ENCODE measurements at regions not wholly inside any gene's neighbourhood (a gene's known extent, or its start where the extent isn't known, plus 50 kb on each side); places are given as distances from the start of the nearest gene placed in this dataset.

DNA sequence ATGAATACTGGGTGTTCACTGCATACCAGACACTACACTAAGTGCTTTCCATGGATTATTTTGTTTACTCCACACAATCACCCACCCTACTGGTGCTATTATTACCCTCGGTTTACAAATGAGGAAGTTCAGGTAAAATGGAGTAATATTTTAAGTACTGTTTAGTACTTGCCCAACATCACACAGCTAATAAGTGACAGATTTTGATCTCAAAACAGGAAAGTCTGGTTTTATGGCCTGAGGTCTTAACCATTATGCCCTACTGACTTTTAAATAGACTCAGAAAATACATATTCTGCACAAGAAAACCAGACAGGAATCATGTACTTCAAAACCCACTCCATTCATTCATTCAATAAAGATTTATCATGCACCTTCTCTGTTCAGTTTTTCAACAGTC, 431.0 kb upstream of the TLE4 start:
- H3K4me3 ChIP-seq (ENCODE audit: low read length): no peak overlapping the region
- WGBS: 72% methylated on average over 1 of the region's 1 CpG
- no peaks in the 10 kb centered on the region for H3K27me3 ChIP-seq (ENCODE audit: control insufficient read depth, insufficient read depth)
- intact Hi-C loops (cut with DNase I): no loop called here
- no peaks in the 10 kb centered on the region for H3K4me1 ChIP-seq (ENCODE audit: control insufficient read depth, insufficient read depth, low read length)
- H3K9me3 ChIP-seq (ENCODE audit: control insufficient read depth, low read length): no peaks in the 10 kb centered on the region
- DNase-seq (no peak), ATAC-seq (no peak)
- H3K27ac ChIP-seq (ENCODE audit: low read length): no peak overlapping the region

GRCh38 chr9:79143211-79143610, 428.6 kb upstream of the TLE4 start:
- DNase-seq: no peak
- Histone ChIP-seq H3K4me1 (ENCODE audit: control insufficient read depth, insufficient read depth, low read length) (no peaks in the 10 kb centered on the region), H3K27me3 (ENCODE audit: control insufficient read depth, insufficient read depth) (no peaks in the 10 kb centered on the region), H3K4me3 (ENCODE audit: low read length) (no peak overlapping the region), H3K27ac (ENCODE audit: low read length) (no peak overlapping the region), H3K9me3 (ENCODE audit: control insufficient read depth, low read length) (no peaks in the 10 kb centered on the region)
- no peak for ATAC-seq
- intact Hi-C loops (cut with DNase I): no loop called here

- Histone ChIP-seq H3K9me3 (ENCODE audit: control insufficient read depth, low read length) (no peaks in the 10 kb centered on the region), H3K4me1 (ENCODE audit: control insufficient read depth, insufficient read depth, low read length) (no peaks in the 10 kb centered on the region), H3K4me3 (ENCODE audit: low read length) (no peak overlapping the region), H3K27ac (ENCODE audit: low read length) (no peak overlapping the region), H3K27me3 (ENCODE audit: control insufficient read depth, insufficient read depth) (no peaks in the 10 kb centered on the region)
- intact Hi-C loops (cut with DNase I): no loop called here
- 74% methylated on average over 6 of the region's 6 CpGs for WGBS
- ATAC-seq: no peak
- DNase-seq: no peak
Observed at GRCh38 chr9:79145442-79145841, 426.3 kb upstream of the TLE4 start.

DNA sequence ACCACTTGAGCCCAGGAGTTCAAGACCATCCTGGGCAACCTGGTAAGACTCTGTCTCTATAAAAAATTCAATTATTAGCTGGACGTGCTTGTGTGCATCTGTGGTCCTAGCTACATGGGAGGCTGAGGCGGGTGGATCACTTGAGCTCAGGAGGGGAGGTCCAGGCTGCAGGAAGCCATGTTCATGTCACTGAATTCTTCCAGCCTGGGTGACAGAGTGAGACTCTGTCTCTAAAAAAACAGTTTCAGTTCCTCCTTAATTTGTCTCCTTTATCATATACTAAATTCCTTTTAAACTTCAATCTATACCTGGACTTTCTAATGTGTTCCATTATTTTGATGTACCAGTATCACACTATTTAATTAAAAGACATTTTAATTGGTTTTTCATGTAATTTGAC, 422.2 kb upstream of the TLE4 start:
- no peaks in the 10 kb centered on the region for H3K27me3 ChIP-seq (ENCODE audit: control insufficient read depth, insufficient read depth)
- WGBS: 87% methylated on average over 2 of the region's 2 CpGs
- intact Hi-C loops (cut with DNase I): no loop called here

DNA sequence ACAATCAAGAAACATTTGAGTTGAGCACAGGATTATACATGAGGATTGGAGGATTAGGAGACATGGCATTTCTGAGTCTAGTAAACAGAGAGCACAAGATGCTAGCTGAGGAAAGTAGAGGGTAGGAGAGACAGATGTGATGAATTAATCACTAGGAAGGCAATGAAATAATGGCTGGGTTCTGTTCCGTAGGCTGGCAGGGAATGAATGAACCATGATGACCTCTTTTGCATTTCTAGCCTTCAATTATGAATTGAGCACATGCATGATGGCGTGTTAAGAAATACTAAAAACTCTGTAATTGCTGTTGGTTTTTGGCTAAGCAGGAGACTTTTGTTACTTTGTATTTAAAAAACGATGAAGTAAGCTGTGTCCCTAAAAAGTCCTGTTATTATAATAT, 420.0 kb upstream of the TLE4 start:
- DNase-seq: no peak
- WGBS: 86% methylated on average over 3 of the region's 3 CpGs
- H3K9me3 ChIP-seq (ENCODE audit: control insufficient read depth, low read length): no peaks in the 10 kb centered on the region
- intact Hi-C loops (cut with DNase I): no loop called here
- H3K4me1 ChIP-seq (ENCODE audit: control insufficient read depth, insufficient read depth, low read length): no peaks in the 10 kb centered on the region
- no peak overlapping the region for H3K4me3 ChIP-seq (ENCODE audit: low read length)
- H3K27me3 ChIP-seq (ENCODE audit: control insufficient read depth, insufficient read depth): no peaks in the 10 kb centered on the region
- no peak for ATAC-seq
- no peak overlapping the region for H3K27ac ChIP-seq (ENCODE audit: low read length)

More for the DNA sequence above, 422.2 kb upstream of the TLE4 start:
- Histone ChIP-seq H3K9me3 (ENCODE audit: control insufficient read depth, low read length) (no peaks in the 10 kb centered on the region), H3K4me3 (ENCODE audit: low read length) (no peak overlapping the region), H3K27ac (ENCODE audit: low read length) (no peak overlapping the region), H3K4me1 (ENCODE audit: control insufficient read depth, insufficient read depth, low read length) (no peaks in the 10 kb centered on the region)
- no peak for ATAC-seq
- DNase-seq: no peak

DNA sequence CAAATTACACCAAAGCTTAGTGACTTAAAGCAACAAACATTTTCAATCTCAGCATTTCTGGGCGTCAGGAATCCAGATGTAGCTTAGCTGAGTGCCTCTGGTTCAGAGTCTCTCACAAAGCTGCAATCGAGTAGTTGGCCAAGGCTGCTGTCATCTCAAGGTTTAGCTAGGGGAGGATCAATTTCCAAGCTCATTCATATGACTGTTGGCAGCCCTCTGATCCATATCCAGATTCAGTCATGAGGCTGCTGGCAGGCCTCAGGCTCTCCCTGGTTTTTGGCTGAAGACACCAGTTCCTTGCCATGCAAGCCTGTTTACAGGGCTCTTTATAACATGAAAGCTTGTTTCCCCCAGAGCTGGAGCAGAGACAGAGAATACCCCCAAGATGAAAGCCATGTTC, 419.5 kb upstream of the TLE4 start:
- no peaks in the 10 kb centered on the region for H3K4me1 ChIP-seq (ENCODE audit: control insufficient read depth, insufficient read depth, low read length)
- ATAC-seq (no peak), DNase-seq (no peak)
- 61% methylated on average over 2 of the region's 2 CpGs for WGBS
- no peak overlapping the region for H3K27ac ChIP-seq (ENCODE audit: low read length)
- intact Hi-C loops (cut with DNase I): no loop called here
- H3K4me3 ChIP-seq (ENCODE audit: low read length): no peak overlapping the region
- H3K9me3 ChIP-seq (ENCODE audit: control insufficient read depth, low read length): no peaks in the 10 kb centered on the region
- H3K27me3 ChIP-seq (ENCODE audit: control insufficient read depth, insufficient read depth): no peaks in the 10 kb centered on the region

GRCh38 chr9:79154806-79155205, 417.0 kb upstream of the TLE4 start:
- DNase-seq (no peak), ATAC-seq (no peak)
- no peaks in the 10 kb centered on the region for H3K27me3 ChIP-seq (ENCODE audit: control insufficient read depth, insufficient read depth)
- no peak overlapping the region for H3K27ac ChIP-seq (ENCODE audit: low read length)
- H3K9me3 ChIP-seq (ENCODE audit: control insufficient read depth, low read length): no peaks in the 10 kb centered on the region
- 26% methylated on average over 2 of the region's 2 CpGs for WGBS
- H3K4me1 ChIP-seq (ENCODE audit: control insufficient read depth, insufficient read depth, low read length): no peaks in the 10 kb centered on the region
- intact Hi-C loops (cut with DNase I): no loop called here
- H3K4me3 ChIP-seq (ENCODE audit: low read length): no peak overlapping the region

DNA sequence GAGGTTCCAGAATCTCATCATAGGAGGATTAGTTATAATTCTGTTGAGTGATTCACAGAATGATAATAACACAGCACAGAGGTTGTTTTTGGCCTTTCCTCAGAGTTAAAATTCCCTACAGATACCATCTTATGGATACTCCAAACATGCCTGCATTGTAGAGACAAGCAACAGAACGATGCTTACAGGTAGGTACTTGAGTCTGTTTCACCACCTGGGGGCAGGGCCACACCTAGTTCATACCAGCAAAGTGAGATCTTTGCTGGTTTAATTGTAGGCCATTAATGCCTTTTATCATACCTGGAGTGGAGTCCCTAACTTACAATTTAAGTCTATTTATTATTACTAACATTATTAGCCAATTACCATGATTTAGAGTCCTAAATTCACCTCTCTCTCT, 416.5 kb upstream of the TLE4 start:
- H3K27me3 ChIP-seq (ENCODE audit: control insufficient read depth, insufficient read depth): no peaks in the 10 kb centered on the region
- WGBS: 54% methylated on average over 1 of the region's 1 CpG
- H3K4me1 ChIP-seq (ENCODE audit: control insufficient read depth, insufficient read depth, low read length): no peaks in the 10 kb centered on the region
- no peak overlapping the region for H3K4me3 ChIP-seq (ENCODE audit: low read length)
- DNase-seq: no peak
- intact Hi-C loops (cut with DNase I): no loop called here
- H3K9me3 ChIP-seq (ENCODE audit: control insufficient read depth, low read length): no peaks in the 10 kb centered on the region
- H3K27ac ChIP-seq (ENCODE audit: low read length): no peak overlapping the region
- ATAC-seq: no peak

GRCh38 chr9:79163544-79163943, 408.2 kb upstream of the TLE4 start:
- Histone ChIP-seq H3K27ac (ENCODE audit: low read length) (no peak overlapping the region), H3K4me1 (ENCODE audit: control insufficient read depth, insufficient read depth, low read length) (no peaks in the 10 kb centered on the region), H3K27me3 (ENCODE audit: control insufficient read depth, insufficient read depth) (no peaks in the 10 kb centered on the region), H3K9me3 (ENCODE audit: control insufficient read depth, low read length) (no peaks in the 10 kb centered on the region), H3K4me3 (ENCODE audit: low read length) (no peak overlapping the region)
- DNase-seq (no peak), ATAC-seq (no peak)
- 80% methylated on average over 2 of the region's 2 CpGs for WGBS
- intact Hi-C loops (cut with DNase I): no loop called here

DNA sequence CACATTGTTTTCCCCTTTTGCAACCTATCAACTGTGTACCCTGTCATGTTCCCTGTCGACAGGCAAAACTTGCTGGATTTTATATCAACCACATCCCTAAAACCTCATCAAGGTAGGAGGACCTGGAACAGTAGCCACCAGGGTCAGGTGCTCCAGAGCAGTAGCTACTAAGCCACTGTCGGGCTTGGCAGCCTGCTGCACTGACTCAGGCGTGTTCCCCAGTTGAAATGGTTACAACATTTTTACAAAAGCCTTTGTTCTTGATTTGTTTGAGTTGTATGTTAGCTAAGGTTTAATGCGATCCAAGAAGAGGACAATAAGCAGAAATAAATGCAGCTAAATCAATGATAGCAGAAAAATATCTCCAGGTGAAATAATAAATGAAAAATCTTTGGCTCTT, 407.4 kb upstream of the TLE4 start:
- intact Hi-C loops (cut with DNase I): no loop called here
- H3K27ac ChIP-seq (ENCODE audit: low read length): no peak overlapping the region
- H3K4me3 ChIP-seq (ENCODE audit: low read length): no peak overlapping the region
- no peaks in the 10 kb centered on the region for H3K4me1 ChIP-seq (ENCODE audit: control insufficient read depth, insufficient read depth, low read length)
- ATAC-seq (no peak), DNase-seq (no peak)
- WGBS: 77% methylated on average over 4 of the region's 4 CpGs
- no peaks in the 10 kb centered on the region for H3K27me3 ChIP-seq (ENCODE audit: control insufficient read depth, insufficient read depth)
- H3K9me3 ChIP-seq (ENCODE audit: control insufficient read depth, low read length): no peaks in the 10 kb centered on the region

DNA sequence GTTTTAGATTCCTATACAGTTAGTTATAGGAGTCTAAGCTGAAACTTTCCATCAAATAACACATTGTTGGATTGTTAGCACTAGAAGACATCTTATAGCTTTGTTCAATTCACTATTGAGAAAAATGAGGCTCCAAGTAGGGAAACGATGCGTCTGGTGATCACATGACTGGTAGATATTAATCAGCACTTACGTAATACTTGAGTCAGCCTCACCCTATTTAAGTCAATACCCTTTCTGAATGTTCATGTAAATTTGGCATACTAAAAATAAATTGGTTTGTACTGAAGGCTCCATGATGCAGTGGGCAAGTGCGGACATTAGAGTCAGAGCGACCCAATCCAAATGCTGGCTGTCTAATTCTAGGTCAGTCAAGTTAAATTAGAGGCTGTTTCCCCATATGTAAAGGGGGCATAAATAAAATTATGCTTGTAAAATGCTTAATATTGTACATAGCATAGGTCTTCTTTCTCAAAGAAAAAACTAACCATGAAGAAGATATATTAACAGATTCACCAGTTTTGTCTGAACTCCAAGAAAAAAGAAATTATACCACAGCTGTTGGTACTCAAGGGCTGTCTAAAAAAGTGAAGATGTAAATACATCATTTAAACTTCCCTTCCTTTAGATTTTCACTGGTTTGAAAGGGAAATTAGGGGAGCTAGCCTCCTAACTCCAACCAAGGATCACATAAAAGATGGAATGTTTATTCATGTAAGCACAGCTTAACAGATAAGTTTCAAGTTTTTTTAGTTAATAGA, 406.6 kb upstream of the TLE4 start:
- no peak overlapping the region for H3K27ac ChIP-seq (ENCODE audit: low read length)
- H3K4me3 ChIP-seq (ENCODE audit: low read length): no peak overlapping the region
- ATAC-seq: no peak
- no peaks in the 10 kb centered on the region for H3K9me3 ChIP-seq (ENCODE audit: control insufficient read depth, low read length)
- WGBS: 74% methylated on average over 5 of the region's 5 CpGs
- H3K4me1 ChIP-seq (ENCODE audit: control insufficient read depth, insufficient read depth, low read length): no peaks in the 10 kb centered on the region
- intact Hi-C loops (cut with DNase I): no loop called here
- no peaks in the 10 kb centered on the region for H3K27me3 ChIP-seq (ENCODE audit: control insufficient read depth, insufficient read depth)
- DNase-seq: no peak

- Histone ChIP-seq H3K4me3 (ENCODE audit: low read length) (no peak overlapping the region), H3K27ac (ENCODE audit: low read length) (no peak overlapping the region), H3K27me3 (ENCODE audit: control insufficient read depth, insufficient read depth) (no peaks in the 10 kb centered on the region), H3K4me1 (ENCODE audit: control insufficient read depth, insufficient read depth, low read length) (no peaks in the 10 kb centered on the region), H3K9me3 (ENCODE audit: control insufficient read depth, low read length) (no peaks in the 10 kb centered on the region)
- 35% methylated on average over 3 of the region's 3 CpGs for WGBS
- intact Hi-C loops (cut with DNase I): no loop called here
- no peak for ATAC-seq
- no peak for DNase-seq
Observed at GRCh38 chr9:79166005-79166404, 405.8 kb upstream of the TLE4 start.
